WTC11 (cell line): ENCODE measurements at regions not wholly inside any gene's neighbourhood (a gene's known extent, or its start where the extent isn't known, plus 50 kb on each side); places are given as distances from the start of the nearest gene placed in this dataset.

Experiments used
- RELA ChIP-seq: sonication (generic); formaldehyde crosslinking; IDR thresholded peaks from 2 replicates; pipeline ENCODE4 v1.8.1; 2022; ENCODE audit warnings: missing genetic modification reagents, mild to moderate bottlenecking, borderline replicate concordance
- TEAD4 ChIP-seq: sonication (generic); formaldehyde crosslinking; IDR thresholded peaks from 2 replicates; pipeline ENCODE4 v1.8.0; 2022; ENCODE audit warnings: mild to moderate bottlenecking, missing genetic modification reagents
- TP53 ChIP-seq: sonication (generic); formaldehyde crosslinking; IDR thresholded peaks from 2 replicates; pipeline ENCODE4 v1.8.1; 2023; ENCODE audit warnings: mild to moderate bottlenecking, missing genetic modification reagents
- ZNF219 ChIP-seq: sonication (generic); formaldehyde crosslinking; IDR thresholded peaks from 2 replicates; pipeline ENCODE4 v1.8.0; 2023; ENCODE audit warnings: missing genetic modification reagents, mild to moderate bottlenecking, borderline replicate concordance
- TF ChIP-seq, protein P1 (sequence below): sonication (generic); formaldehyde crosslinking; IDR thresholded peaks from 2 replicates; pipeline ENCODE4 v1.8.0; 2022; ENCODE audit warnings: mild to moderate bottlenecking, missing genetic modification reagents
- TF ChIP-seq, protein P2 (sequence below): fragments of 200-600 bp; IDR thresholded peaks from 2 replicates; pipeline ENCODE4 v1.8.0; 2022; ENCODE audit warnings: antibody characterized with exemption
- TF ChIP-seq, protein P3 (sequence below): sonication (generic); formaldehyde crosslinking; IDR thresholded peaks from 2 replicates; pipeline ENCODE4 v1.8.1; 2023; ENCODE audit warnings: mild to moderate bottlenecking, missing genetic modification reagents, moderate library complexity
- TF ChIP-seq, protein P4 (sequence below): fragments of 250-450 bp; sonication (Bioruptor Pico); IDR thresholded peaks from 2 replicates; pipeline ENCODE4 v2.1.2; 2022; ENCODE audit warnings: mild to moderate bottlenecking, moderate library complexity

DNA sequence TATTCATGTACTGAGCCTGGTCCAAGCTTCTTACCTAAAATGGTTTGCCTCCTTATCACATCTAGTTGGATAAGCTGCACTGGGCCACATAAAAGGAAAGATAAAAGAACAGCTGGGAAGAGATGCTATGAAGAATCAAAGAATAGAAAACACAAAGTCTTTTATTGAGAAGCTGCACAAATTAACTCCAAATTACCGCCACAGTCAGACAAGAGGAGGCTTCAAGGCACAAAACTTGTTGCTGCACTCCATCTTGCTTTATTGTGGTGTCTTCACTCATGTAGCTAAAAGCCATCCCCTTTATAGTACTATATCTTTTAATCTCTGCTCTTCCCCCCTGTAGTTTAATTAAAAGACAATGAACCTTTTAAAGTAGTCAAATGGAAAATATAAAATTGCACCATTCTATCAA is 330.6 kb upstream of the PMFBP1 start:
- TF ChIP-seq, protein P1, sequence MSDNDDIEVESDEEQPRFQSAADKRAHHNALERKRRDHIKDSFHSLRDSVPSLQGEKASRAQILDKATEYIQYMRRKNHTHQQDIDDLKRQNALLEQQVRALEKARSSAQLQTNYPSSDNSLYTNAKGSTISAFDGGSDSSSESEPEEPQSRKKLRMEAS (CRISPR knock-in tag): no peak
- TF ChIP-seq, protein P2, sequence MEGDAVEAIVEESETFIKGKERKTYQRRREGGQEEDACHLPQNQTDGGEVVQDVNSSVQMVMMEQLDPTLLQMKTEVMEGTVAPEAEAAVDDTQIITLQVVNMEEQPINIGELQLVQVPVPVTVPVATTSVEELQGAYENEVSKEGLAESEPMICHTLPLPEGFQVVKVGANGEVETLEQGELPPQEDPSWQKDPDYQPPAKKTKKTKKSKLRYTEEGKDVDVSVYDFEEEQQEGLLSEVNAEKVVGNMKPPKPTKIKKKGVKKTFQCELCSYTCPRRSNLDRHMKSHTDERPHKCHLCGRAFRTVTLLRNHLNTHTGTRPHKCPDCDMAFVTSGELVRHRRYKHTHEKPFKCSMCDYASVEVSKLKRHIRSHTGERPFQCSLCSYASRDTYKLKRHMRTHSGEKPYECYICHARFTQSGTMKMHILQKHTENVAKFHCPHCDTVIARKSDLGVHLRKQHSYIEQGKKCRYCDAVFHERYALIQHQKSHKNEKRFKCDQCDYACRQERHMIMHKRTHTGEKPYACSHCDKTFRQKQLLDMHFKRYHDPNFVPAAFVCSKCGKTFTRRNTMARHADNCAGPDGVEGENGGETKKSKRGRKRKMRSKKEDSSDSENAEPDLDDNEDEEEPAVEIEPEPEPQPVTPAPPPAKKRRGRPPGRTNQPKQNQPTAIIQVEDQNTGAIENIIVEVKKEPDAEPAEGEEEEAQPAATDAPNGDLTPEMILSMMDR: no peak
- no peak for TF ChIP-seq TP53
- TF ChIP-seq, protein P3, sequence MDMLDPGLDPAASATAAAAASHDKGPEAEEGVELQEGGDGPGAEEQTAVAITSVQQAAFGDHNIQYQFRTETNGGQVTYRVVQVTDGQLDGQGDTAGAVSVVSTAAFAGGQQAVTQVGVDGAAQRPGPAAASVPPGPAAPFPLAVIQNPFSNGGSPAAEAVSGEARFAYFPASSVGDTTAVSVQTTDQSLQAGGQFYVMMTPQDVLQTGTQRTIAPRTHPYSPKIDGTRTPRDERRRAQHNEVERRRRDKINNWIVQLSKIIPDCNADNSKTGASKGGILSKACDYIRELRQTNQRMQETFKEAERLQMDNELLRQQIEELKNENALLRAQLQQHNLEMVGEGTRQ (CRISPR knock-in tag): no peak
- no peak for TF ChIP-seq RELA (CRISPR knock-in tag)
- no peak for TF ChIP-seq TEAD4
- TF ChIP-seq ZNF219 (CRISPR knock-in tag): no peak
- TF ChIP-seq, protein P4, sequence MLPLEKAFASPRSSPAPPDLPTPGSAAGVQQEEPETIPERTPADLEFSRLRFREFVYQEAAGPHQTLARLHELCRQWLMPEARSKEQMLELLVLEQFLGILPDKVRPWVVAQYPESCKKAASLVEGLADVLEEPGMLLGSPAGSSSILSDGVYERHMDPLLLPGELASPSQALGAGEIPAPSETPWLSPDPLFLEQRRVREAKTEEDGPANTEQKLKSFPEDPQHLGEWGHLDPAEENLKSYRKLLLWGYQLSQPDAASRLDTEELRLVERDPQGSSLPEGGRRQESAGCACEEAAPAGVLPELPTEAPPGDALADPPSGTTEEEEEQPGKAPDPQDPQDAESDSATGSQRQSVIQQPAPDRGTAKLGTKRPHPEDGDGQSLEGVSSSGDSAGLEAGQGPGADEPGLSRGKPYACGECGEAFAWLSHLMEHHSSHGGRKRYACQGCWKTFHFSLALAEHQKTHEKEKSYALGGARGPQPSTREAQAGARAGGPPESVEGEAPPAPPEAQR (CRISPR knock-in tag): no peak
